Mesenchymal stem cell (in vitro differentiated cells and primary cell): ENCODE measurements at regions not wholly inside any gene's neighbourhood (a gene's known extent, or its start where the extent isn't known, plus 50 kb on each side); places are given as distances from the start of the nearest gene placed in this dataset.

Source experiments
- DNase-seq: peaks from one replicate; pipeline ENCODE4 v3.0.0-alpha.2; 2013
- H2AFZ ChIP-seq: one replicate; pipeline ENCODE4 v1.6.1; 2013; ENCODE audit warnings: low read depth, mild to moderate bottlenecking, control low read depth, inconsistent platforms, low read length, moderate library complexity
- H2AK5ac ChIP-seq: 2 replicates; pipeline ENCODE4 v1.6.1; 2013; ENCODE audit warnings: low read length, moderate library complexity, mild to moderate bottlenecking, inconsistent platforms; ENCODE audit not compliant: severe bottlenecking
- H2BK120ac ChIP-seq: one replicate; pipeline ENCODE4 v1.6.1; 2013; ENCODE audit warnings: low read depth, mild to moderate bottlenecking, inconsistent platforms, low read length, moderate library complexity
- H2BK12ac ChIP-seq, 2 experiments: one replicate each; pipeline ENCODE4 v1.6.1; 2013; ENCODE audit warnings: inconsistent platforms in 2 of 2, low read length in 2 of 2, mild to moderate bottlenecking in 2 of 2, moderate library complexity in 2 of 2, control low read depth in 1 of 2
- H2BK15ac ChIP-seq: one replicate; pipeline ENCODE4 v1.6.1; 2013; ENCODE audit warnings: mild to moderate bottlenecking, low read depth, inconsistent platforms; ENCODE audit not compliant: poor library complexity, severe bottlenecking
- H2BK5ac ChIP-seq: 2 replicates; pipeline ENCODE4 v1.6.1; 2013; ENCODE audit warnings: low read depth, mild to moderate bottlenecking, low read length, control low read depth, inconsistent platforms; ENCODE audit not compliant: poor library complexity, severe bottlenecking
- H3K14ac ChIP-seq, 2 experiments: one replicate each; pipeline ENCODE4 v1.6.1; 2013; ENCODE audit warnings: inconsistent platforms in 2 of 2, low read length in 2 of 2, control low read depth in 1 of 2, mild to moderate bottlenecking in 1 of 2, moderate library complexity in 1 of 2
- H3K18ac ChIP-seq, 2 experiments: one replicate each; pipeline ENCODE4 v1.6.1; 2013; ENCODE audit warnings: inconsistent platforms in 2 of 2, low read length in 2 of 2, control low read depth in 1 of 2, low read depth in 1 of 2, mild to moderate bottlenecking in 1 of 2
- H3K23ac ChIP-seq, 2 experiments: one replicate each; pipeline ENCODE4 v1.6.1; 2013; ENCODE audit warnings: inconsistent platforms in 2 of 2, low read length in 2 of 2, mild to moderate bottlenecking in 2 of 2, moderate library complexity in 2 of 2, control low read depth in 1 of 2
- H3K27ac ChIP-seq: 2 replicates; pipeline ENCODE4 v1.5.1; 2013; ENCODE audit warnings: mild to moderate bottlenecking, moderate library complexity, low read length, control low read depth, inconsistent platforms; ENCODE audit not compliant: poor library complexity, severe bottlenecking
- H3K27me3 ChIP-seq, 2 experiments: 2 replicates each; pipeline versions ENCODE4 v1.6.1 to v1.7.0; 2013; ENCODE audit warnings: low read length in 2 of 2, mild to moderate bottlenecking in 2 of 2, moderate library complexity in 2 of 2, control low read depth in 1 of 2, inconsistent platforms in 1 of 2; ENCODE audit not compliant: control insufficient read depth in 1 of 2, insufficient read depth in 1 of 2
- H3K36me3 ChIP-seq, 2 experiments: 2 replicates each; pipeline versions ENCODE4 v1.6.1 to v1.7.0; 2013; ENCODE audit warnings: low read length in 2 of 2, control low read depth in 1 of 2, inconsistent platforms in 1 of 2, low read depth in 1 of 2, mild to moderate bottlenecking in 1 of 2; ENCODE audit not compliant: insufficient read depth in 2 of 2, control insufficient read depth in 1 of 2
- H3K4ac ChIP-seq, 2 experiments: one replicate each; pipeline ENCODE4 v1.6.1; 2013; ENCODE audit warnings: inconsistent platforms in 2 of 2, low read length in 2 of 2, mild to moderate bottlenecking in 2 of 2, moderate library complexity in 2 of 2, control low read depth in 1 of 2, low read depth in 1 of 2
- H3K4me1 ChIP-seq: 2 replicates; pipeline ENCODE4 v1.6.1; 2013; ENCODE audit warnings: low read depth, low read length, control low read depth; ENCODE audit not compliant: control insufficient read depth, insufficient read depth
- H3K4me2 ChIP-seq: 2 replicates; pipeline ENCODE4 v1.6.1; 2013; ENCODE audit warnings: low read length, mild to moderate bottlenecking, inconsistent platforms; ENCODE audit not compliant: poor library complexity, severe bottlenecking
- H3K4me3 ChIP-seq, 2 experiments: 2 replicates each; pipeline versions ENCODE4 v1.5.1 to v1.7.0; 2013; ENCODE audit warnings: low read length in 2 of 2, mild to moderate bottlenecking in 2 of 2, control low read depth in 1 of 2, low read depth in 1 of 2; ENCODE audit not compliant: insufficient read depth in 1 of 2
- H3K79me1 ChIP-seq: replicated peaks from 2 replicates; pipeline ENCODE4 v1.6.1; 2013; ENCODE audit warnings: mild to moderate bottlenecking, control low read depth, low read length, inconsistent platforms; ENCODE audit not compliant: poor library complexity, severe bottlenecking
- H3K9ac ChIP-seq: 2 replicates; pipeline ENCODE4 v1.7.0; 2013; ENCODE audit warnings: mild to moderate bottlenecking, low read length, moderate library complexity
- H3K9me3 ChIP-seq: 2 replicates; pipeline ENCODE4 v1.7.0; 2013; ENCODE audit warnings: mild to moderate bottlenecking, low read length; ENCODE audit not compliant: control insufficient read depth
- H4K8ac ChIP-seq: one replicate; pipeline ENCODE4 v1.6.1; 2013; ENCODE audit warnings: inconsistent platforms, mild to moderate bottlenecking, low read length, moderate library complexity
- H4K91ac ChIP-seq: one replicate; pipeline ENCODE4 v1.6.1; 2013; ENCODE audit warnings: mild to moderate bottlenecking, low read length, inconsistent platforms
- whole genome bisulfite sequencing: methylation state at CpG from one replicate; pipeline ENCODE4 v1.1.7; 2013; ENCODE audit warnings: mixed read lengths; 5-methylcytosine and 5-hydroxymethylcytosine counted together

DNA sequence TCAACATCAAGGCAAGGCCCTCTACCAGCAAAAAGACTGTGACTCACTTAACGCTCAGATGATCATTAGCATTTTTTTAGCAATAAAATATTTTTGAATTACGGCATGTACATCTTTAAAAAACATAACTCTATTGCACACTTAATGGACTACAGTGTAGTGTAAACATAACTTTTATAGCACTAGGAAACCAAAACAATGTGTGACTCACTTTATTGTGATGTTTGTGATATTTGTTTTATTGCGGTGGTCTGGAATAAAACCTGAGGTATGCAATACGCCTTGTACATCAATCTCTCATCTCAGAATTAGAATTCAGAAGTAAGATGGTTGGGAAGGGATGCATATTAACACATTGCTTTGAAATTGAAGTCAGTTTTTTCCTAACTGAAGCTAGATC lies 106.9 kb upstream of the PTCH1 start:
- Histone ChIP-seq H3K79me1 (no peaks in the 10 kb centered on the region), H3K9ac (no peak overlapping the region), H4K91ac (no peak overlapping the region), H2BK15ac (no peak overlapping the region), H3K4ac (no peak overlapping the region), H3K36me3 (no peaks in the 10 kb centered on the region), H3K4me1 (peaks cover 13% of the 10 kb centered on the region), H2BK12ac (no peak overlapping the region), H3K4me2 (no peak overlapping the region), H3K4me3 (no peak overlapping the region), H2AFZ (no peak overlapping the region), H3K18ac (no peak overlapping the region), H3K9me3 (no peaks in the 10 kb centered on the region), H2AK5ac (no peak overlapping the region), H2BK120ac (no peak overlapping the region), H3K14ac (no peak overlapping the region), H2BK5ac (no peak overlapping the region), H4K8ac (no peak overlapping the region), H3K27ac (no peak overlapping the region), H3K27me3 (peaks cover 0 to 2% of the 10 kb centered on the region in 2 experiments), H3K23ac (no peak overlapping the region)
- 80% methylated on average over 1 of the region's 4 CpGs for WGBS
- DNase-seq: no peak

DNA sequence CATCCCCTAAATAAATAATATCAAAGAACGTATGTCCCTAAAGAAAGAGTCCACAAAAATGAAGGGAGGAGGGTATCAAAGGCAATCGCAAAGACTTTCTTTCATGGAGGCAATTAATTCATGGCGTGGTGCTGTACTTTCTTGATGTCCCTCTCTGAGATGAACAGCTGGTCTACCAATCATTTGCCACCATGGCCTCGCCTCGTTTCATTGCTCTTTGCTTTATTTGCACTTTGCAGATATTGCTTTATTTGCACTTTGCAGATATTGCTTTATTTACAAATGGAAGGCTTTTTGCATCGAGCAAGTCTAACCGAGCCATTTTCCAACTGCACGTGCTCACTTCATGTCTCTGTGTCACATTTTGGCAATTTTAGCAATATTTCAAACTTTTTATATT lies 104.0 kb upstream of the PTCH1 start:
- H2BK12ac ChIP-seq: no peak overlapping the region
- no peak overlapping the region for H3K9ac ChIP-seq
- no peak for DNase-seq
- peaks cover 0 to 5% of the 10 kb centered on the region in 2 experiments for H3K27me3 ChIP-seq
- no peak overlapping the region for H3K4ac ChIP-seq
- H3K27ac ChIP-seq: no peak overlapping the region
- no peak overlapping the region for H4K8ac ChIP-seq
- no peak overlapping the region for H2BK15ac ChIP-seq
- no peak overlapping the region for H2AFZ ChIP-seq
- H2BK5ac ChIP-seq: no peak overlapping the region
- H3K23ac ChIP-seq: no peak overlapping the region
- no peak overlapping the region for H3K4me2 ChIP-seq
- no peaks in the 10 kb centered on the region for H3K9me3 ChIP-seq
- no peak overlapping the region for H3K14ac ChIP-seq
- no peak overlapping the region for H4K91ac ChIP-seq
- no peaks in the 10 kb centered on the region for H3K79me1 ChIP-seq
- H2BK120ac ChIP-seq: no peak overlapping the region
- H3K4me1 ChIP-seq: peaks cover 1% of the 10 kb centered on the region
- no peaks in the 10 kb centered on the region for H3K36me3 ChIP-seq
- H3K4me3 ChIP-seq: no peak overlapping the region
- no peak overlapping the region for H2AK5ac ChIP-seq
- 89% methylated on average over 7 of the region's 8 CpGs for WGBS
- H3K18ac ChIP-seq: no peak overlapping the region

DNA sequence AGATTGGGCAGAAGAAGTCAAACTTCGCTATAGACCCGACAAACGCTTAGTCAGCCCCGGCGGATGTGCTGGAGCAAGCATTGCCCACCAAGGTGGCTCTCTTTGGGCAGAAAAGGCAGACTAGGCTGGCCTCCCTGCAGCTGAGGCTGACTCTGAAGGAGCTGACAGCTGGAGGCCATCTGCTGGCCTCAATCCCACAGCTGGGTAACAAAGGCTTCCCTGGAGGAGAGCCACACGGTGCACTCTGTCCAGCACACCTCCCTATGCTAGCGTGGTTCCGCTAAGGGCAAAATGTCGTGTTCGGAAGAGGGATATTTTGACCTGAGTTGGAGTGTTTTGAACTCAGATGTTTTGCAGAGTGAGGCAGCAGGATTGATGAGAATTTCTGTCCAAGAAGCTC lies 103.5 kb upstream of the PTCH1 start:
- H2AFZ ChIP-seq: no peak overlapping the region
- H3K4me1 ChIP-seq: peaks cover 1% of the 10 kb centered on the region
- DNase-seq: no peak
- no peak overlapping the region for H3K4me3 ChIP-seq
- H2BK15ac ChIP-seq: no peak overlapping the region
- no peak overlapping the region for H4K8ac ChIP-seq
- H3K4ac ChIP-seq: no peak overlapping the region
- H2AK5ac ChIP-seq: no peak overlapping the region
- H3K4me2 ChIP-seq: no peak overlapping the region
- no peak overlapping the region for H3K9ac ChIP-seq
- no peak overlapping the region for H2BK12ac ChIP-seq
- H3K27ac ChIP-seq: no peak overlapping the region
- no peaks in the 10 kb centered on the region for H3K79me1 ChIP-seq
- no peak overlapping the region for H3K18ac ChIP-seq
- H3K9me3 ChIP-seq: no peaks in the 10 kb centered on the region
- no peaks in the 10 kb centered on the region for H3K36me3 ChIP-seq
- H2BK120ac ChIP-seq: no peak overlapping the region
- no peak overlapping the region for H4K91ac ChIP-seq
- no peak overlapping the region for H2BK5ac ChIP-seq
- H3K14ac ChIP-seq: no peak overlapping the region
- WGBS: 95% methylated on average over 8 of the region's 10 CpGs
- H3K27me3 ChIP-seq: peaks cover 0 to 5% of the 10 kb centered on the region in 2 experiments
- no peak overlapping the region for H3K23ac ChIP-seq

DNA sequence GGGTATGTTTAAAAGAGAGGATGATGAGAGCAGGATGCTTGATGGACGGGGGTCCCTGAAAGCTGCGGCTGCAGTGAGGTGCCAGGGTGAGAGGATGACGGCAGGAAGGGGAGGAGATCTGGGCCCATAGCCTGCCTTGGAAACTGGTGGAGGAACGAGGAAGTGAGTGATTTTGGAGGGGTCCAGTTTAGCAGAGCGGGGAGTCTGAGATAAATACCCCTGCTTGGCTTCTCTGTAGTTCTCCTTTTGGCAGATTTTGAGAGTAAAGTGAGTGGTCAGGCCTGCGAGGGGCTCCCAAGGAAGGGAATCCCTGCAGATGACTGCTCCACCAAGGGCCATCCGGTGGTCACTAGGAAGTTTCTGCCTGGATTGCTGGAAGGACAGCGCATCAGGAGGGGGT lies 98.5 kb upstream of the PTCH1 start:
- Histone ChIP-seq H3K18ac (no peak overlapping the region), H3K4me1 (no peaks in the 10 kb centered on the region), H3K36me3 (no peaks in the 10 kb centered on the region), H3K27me3 (peaks cover 0 to 5% of the 10 kb centered on the region in 2 experiments), H3K9me3 (peaks cover 7% of the 10 kb centered on the region), H2BK5ac (no peak overlapping the region), H3K4me2 (no peak overlapping the region), H3K23ac (no peak overlapping the region), H4K91ac (no peak overlapping the region), H4K8ac (no peak overlapping the region), H3K27ac (no peak overlapping the region), H2BK120ac (no peak overlapping the region), H3K14ac (no peak overlapping the region), H2BK12ac (no peak overlapping the region), H3K4me3 (no peak overlapping the region), H2AFZ (no peak overlapping the region), H3K4ac (no peak overlapping the region), H2BK15ac (no peak overlapping the region), H3K9ac (no peak overlapping the region), H3K79me1 (no peaks in the 10 kb centered on the region), H2AK5ac (no peak overlapping the region)
- no peak for DNase-seq
- WGBS: 81% methylated on average over 8 of the region's 8 CpGs
